Vagina (tissue), 2 donors: ENCODE measurements at regions not wholly inside any gene's neighbourhood (a gene's known extent, or its start where the extent isn't known, plus 50 kb on each side); places are given as distances from the start of the nearest gene placed in this dataset.
"Not testable (repeated sequence)": the region's sequence is repeated elsewhere in the genome, so short reads cannot be mapped to it uniquely, and the experiment has no call there.

ENCODE experiments used
- DNase-seq, 2 donors: peaks; one replicate each; pipeline ENCODE4 v3.0.0-alpha.2; 2017; ENCODE audit errors: extremely low spot score in 2 of 2
- H3K27ac ChIP-seq: fragments of 200-600 bp; sonication (generic); one replicate; pipeline ENCODE4 v1.5.1; 2019
- H3K27me3 ChIP-seq: fragments of 200-600 bp; sonication (generic); one replicate; pipeline ENCODE4 v1.5.1; 2019
- H3K36me3 ChIP-seq, 2 donors: fragments of 200-600 bp; sonication (generic); one replicate each; pipeline ENCODE4 v1.5.1; 2017 to 2019
- H3K4me1 ChIP-seq: fragments of 200-600 bp; sonication (generic); one replicate; pipeline ENCODE4 v1.5.1; 2019
- H3K4me3 ChIP-seq, 2 donors: fragments of 200-600 bp; sonication (generic); 1 replicate in 1 of 2; 2 replicates in 1 of 2; pipeline ENCODE4 v1.5.1; 2016 to 2019
- H3K9me3 ChIP-seq: fragments of 200-600 bp; sonication (generic); one replicate; pipeline ENCODE4 v1.5.1; 2019
- CTCF ChIP-seq, 3 experiments: fragments of 450-650 bp in 2 of 3; fragments of 200-600 bp in 1 of 3; sonication (generic) in 1 of 3; IDR thresholded peaks; one replicate each; pipeline ENCODE4 v1.5.1; 2017 to 2019; ENCODE audit warnings: antibody characterized with exemption in 3 of 3, mild to moderate bottlenecking in 2 of 3, moderate library complexity in 2 of 3
- POLR2A ChIP-seq, 2 donors: fragments of 450-650 bp; IDR thresholded peaks; one replicate each; pipeline ENCODE4 v1.6.1; 2017; ENCODE audit warnings: antibody characterized with exemption in 2 of 2, mild to moderate bottlenecking in 2 of 2, moderate library complexity in 2 of 2
- POLR2AphosphoS5 ChIP-seq, 2 donors: sonication (generic); formaldehyde crosslinking; IDR thresholded peaks; one replicate each; pipeline ENCODE4 v1.9.0; 2017; ENCODE audit warnings: antibody characterized with exemption in 2 of 2, mild to moderate bottlenecking in 2 of 2, low read depth in 1 of 2; ENCODE audit not compliant: insufficient read depth in 1 of 2
- intact Hi-C: fragments of 100-400 bp; cut with DNase I; formaldehyde crosslinking; loops from one replicate; pipeline ENCODE4 v1.15.1; 2023

DNA sequence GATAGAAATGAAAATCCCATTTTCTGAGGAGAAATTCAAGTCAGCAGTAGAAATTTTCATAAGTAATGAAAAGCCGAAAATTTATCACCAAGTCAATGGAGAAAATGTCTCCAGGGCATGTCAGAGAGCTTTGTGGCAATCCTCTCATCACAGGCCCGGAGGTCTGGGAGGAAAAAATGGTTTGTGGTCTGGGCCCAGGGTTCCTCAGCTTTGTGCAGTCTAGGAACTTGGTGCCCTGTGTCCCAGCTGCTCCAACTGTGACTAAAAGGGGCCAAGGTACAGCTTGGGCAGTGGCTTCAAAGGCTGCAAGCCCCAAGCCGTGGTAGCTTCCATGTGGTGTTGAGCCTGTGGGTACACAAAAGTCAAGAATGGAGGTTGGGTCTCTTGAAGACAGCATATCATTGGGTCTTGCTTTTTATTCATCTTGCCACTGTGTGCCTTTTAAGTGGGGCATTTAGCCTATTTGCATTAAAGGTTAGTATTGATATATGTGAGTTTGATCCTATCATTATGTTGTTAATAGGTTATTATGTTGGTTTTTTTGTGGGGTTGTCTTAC, 608.5 kb downstream of the PDHA2 start:
- no peak overlapping the region for H3K27ac ChIP-seq
- H3K27me3 ChIP-seq: no peaks in the 10 kb centered on the region
- no peaks in the 10 kb centered on the region for H3K36me3 ChIP-seq
- TF ChIP-seq CTCF (IDR thresholded peaks at IDR 0.05) (no peak), POLR2AphosphoS5 (IDR thresholded peaks at IDR 0.05; ENCODE audit: insufficient read depth in 1 of 2, low read depth in 1 of 2) (no peak), POLR2A (IDR thresholded peaks at IDR 0.05) (no peak)
- no peak for DNase-seq
- H3K4me3 ChIP-seq: no peak overlapping the region
- no peaks in the 10 kb centered on the region for H3K4me1 ChIP-seq
- intact Hi-C loops: no loop called here
- no peaks in the 10 kb centered on the region for H3K9me3 ChIP-seq

- intact Hi-C loops: no loop called here
- H3K9me3 ChIP-seq: no peaks in the 10 kb centered on the region
- no peak for TF ChIP-seq CTCF (IDR thresholded peaks at IDR 0.05)
- TF ChIP-seq POLR2A (IDR thresholded peaks at IDR 0.05): no peak
- TF ChIP-seq POLR2AphosphoS5 (IDR thresholded peaks at IDR 0.05; ENCODE audit: insufficient read depth in 1 of 2, low read depth in 1 of 2): no peak
- H3K36me3 ChIP-seq: no peaks in the 10 kb centered on the region
- H3K27me3 ChIP-seq: no peaks in the 10 kb centered on the region
- H3K4me1 ChIP-seq: no peaks in the 10 kb centered on the region
- no peak overlapping the region for H3K27ac ChIP-seq
- no peak overlapping the region for H3K4me3 ChIP-seq
- DNase-seq: no peak
Observed at GRCh38 chr4:96455045-96455720, 615.3 kb downstream of the PDHA2 start.

DNA sequence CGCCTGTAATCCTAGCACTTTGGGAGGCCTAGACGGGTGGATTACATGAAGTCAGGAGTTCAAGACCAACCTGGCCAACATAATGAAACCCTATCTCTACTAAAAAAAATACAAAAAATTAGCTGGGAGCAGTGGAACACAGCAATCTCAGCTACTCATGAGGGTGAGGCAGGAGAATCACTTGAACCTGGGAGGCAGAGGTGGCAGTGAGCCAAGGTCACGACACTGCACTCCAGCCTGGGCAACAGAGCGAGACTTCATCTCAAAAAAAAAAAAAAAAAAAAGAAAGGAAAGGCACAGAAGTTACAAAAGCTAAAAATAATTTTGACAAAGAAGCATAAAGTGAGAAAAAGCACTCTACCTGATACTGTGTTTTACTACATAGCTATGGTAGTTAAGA, 618.1 kb downstream of the PDHA2 start:
- H3K9me3 ChIP-seq, H3K4me1 ChIP-seq, H3K27ac ChIP-seq, DNase-seq, H3K4me3 ChIP-seq, H3K27me3 ChIP-seq, intact Hi-C loops, H3K36me3 ChIP-seq: not testable (repeated sequence)

GRCh38 chr4:96459105-96459504, 619.2 kb downstream of the PDHA2 start:
- Histone ChIP-seq H3K27ac (no peak overlapping the region), H3K27me3 (no peaks in the 10 kb centered on the region), H3K4me1 (no peaks in the 10 kb centered on the region), H3K4me3 (no peak overlapping the region), H3K36me3 (no peaks in the 10 kb centered on the region), H3K9me3 (no peaks in the 10 kb centered on the region)
- DNase-seq: no peak
- intact Hi-C loops: no loop called here
- TF ChIP-seq POLR2AphosphoS5 (IDR thresholded peaks at IDR 0.05; ENCODE audit: insufficient read depth in 1 of 2, low read depth in 1 of 2) (no peak), POLR2A (IDR thresholded peaks at IDR 0.05) (no peak), CTCF (IDR thresholded peaks at IDR 0.05) (no peak)

GRCh38 chr4:96465834-96466233, 625.9 kb downstream of the PDHA2 start:
- H3K9me3 ChIP-seq: no peaks in the 10 kb centered on the region
- no peaks in the 10 kb centered on the region for H3K27me3 ChIP-seq
- intact Hi-C loops: no loop called here
- H3K4me3 ChIP-seq: no peak overlapping the region
- TF ChIP-seq CTCF (IDR thresholded peaks at IDR 0.05) (no peak), POLR2AphosphoS5 (IDR thresholded peaks at IDR 0.05; ENCODE audit: insufficient read depth in 1 of 2, low read depth in 1 of 2) (no peak), POLR2A (IDR thresholded peaks at IDR 0.05) (no peak)
- no peaks in the 10 kb centered on the region for H3K4me1 ChIP-seq
- no peak for DNase-seq
- no peak overlapping the region for H3K27ac ChIP-seq
- no peaks in the 10 kb centered on the region for H3K36me3 ChIP-seq
